ENCODE measurements at regions not wholly inside any gene's neighbourhood (a gene's known extent, or its start where the extent isn't known, plus 50 kb on each side); places are given as distances from the start of the nearest gene placed in this dataset.

DNA sequence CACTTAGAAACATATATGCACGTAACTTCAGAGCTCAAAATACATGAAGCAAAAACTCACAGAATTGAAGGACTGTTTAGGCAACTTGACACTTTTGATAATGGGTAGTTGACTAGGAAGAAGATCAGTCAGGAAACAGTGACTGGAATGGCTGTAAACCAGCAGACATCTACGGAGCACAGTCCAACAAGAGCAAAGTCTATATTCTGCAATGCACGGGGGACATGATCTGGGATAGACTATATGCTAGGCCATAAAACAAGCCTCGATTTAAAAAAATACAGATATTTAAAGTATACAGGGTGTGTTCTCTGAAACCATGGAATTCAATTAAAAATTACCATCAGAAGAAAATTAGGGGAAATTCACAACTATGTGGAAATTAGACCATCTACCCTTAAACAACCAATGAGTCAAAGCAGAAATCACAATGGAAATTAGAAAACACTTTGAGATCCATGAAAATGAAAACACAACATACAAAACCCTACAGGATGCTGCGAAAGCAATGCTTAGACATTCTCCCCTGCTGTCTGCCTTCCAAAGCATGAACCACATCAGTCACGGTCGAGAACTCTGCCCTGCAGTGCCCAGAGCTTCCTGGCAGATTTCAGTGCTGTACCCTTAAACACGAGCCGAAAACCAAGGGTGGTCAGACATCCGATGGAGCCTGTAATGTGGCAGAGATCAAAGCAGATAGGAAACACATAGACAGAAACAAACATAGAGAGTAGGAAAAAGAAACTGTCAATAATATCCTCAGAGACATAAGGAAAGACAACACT lies 651.9 kb upstream of the HS6ST1 start:
- DNase-seq, result no peak

DNA sequence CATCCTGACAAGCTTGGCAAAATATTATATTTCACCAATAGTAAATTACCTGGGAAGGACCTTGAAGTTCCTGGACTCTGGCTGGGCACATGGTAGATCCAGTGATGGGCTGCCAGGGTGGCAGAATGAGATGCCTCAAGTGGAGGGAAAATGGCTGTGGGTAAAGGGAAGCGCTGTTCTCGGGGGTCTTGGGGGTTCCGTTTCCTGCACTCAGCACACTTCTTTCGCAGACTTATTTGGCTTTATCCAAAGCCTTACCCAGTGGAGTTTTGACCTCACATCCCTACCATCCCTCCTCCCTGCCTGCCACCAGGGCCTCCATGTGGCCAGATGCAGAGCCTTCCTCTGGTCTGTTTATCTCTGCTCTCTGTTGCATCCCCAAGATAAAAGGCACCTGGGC lies 654.9 kb upstream of the HS6ST1 start:
- no peak for DNase-seq

DNA sequence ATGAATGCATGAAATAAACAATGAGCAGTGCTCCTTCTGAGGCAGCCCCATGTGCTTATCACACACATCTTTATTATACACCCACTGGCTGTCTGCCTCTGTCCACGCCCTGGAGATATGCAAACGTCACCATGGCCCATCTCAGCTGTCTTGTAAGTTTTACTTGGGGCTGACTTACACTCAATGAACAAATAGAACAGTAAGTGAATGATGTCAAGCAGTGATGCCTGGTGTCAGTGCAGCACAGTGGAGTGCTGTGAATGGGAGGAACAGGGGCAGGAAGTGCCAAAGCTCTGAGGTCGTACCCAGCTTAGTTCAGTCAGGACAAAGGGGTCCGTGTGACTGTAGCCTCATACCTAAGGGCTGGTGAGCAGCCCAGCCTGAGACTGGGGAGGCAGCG lies 659.5 kb upstream of the HS6ST1 start:
- DNase-seq, result no peak

DNA sequence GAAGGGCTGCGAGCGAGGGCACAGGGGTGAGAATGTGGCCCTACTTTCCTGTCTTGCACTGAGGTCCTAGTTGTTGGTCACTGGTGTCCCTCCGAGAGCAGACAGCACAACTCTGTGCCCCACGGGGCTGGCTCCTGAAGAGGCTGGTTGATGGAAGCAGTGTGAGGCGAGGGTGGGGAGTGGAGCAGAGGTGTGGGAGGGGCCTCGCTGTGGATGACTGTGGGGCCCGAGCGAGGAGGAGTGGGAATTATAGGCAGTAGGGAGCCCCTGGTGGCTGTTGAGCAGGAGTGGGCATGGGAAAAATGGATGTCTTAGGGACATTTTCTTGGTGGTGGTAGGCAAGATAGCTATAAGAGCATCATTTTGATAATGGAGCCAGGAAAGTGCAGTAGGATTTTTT lies 660.5 kb upstream of the HS6ST1 start:
- no peak for DNase-seq

DNA sequence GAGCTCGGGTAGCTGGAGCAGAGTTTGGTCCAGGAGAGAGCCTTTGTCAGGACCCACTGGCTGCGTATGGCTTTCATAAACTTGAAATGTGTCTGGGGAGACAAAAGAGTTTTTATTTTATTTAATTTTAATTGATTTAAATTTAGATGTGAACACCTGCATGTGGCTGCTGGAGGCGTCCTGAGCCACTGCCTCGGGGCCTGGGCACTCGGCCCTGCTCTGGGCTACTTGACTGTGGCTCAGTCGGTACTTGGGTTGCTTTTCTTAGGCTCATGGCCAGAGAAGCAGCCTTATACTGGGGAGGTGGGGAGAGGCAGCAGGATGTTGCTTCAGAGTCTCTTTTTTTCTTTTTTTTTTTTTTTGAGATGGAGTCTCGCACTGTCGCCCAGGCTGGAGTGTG lies 661.8 kb upstream of the HS6ST1 start:
- DNase-seq, result no peak

DNA sequence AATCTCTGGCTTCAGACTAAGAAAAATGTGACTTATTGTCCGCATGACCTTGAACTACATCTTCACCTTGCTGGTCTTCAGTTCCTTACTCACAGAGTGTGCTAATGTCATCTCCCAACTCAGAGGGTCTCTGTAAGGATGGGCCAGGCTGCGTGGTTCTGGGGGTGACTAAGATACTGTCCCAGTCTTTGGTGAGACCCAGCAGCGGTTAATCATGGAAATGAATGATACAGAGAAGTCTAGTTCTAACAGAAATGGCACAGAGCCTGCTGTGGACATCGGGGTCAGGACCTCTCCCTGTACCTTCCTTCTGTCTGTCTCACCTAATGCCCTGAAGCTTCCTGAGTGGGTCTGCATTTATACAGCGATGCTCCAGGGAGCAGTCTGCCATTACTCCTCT lies 662.7 kb upstream of the HS6ST1 start:
- DNase-seq, result no peak

DNA sequence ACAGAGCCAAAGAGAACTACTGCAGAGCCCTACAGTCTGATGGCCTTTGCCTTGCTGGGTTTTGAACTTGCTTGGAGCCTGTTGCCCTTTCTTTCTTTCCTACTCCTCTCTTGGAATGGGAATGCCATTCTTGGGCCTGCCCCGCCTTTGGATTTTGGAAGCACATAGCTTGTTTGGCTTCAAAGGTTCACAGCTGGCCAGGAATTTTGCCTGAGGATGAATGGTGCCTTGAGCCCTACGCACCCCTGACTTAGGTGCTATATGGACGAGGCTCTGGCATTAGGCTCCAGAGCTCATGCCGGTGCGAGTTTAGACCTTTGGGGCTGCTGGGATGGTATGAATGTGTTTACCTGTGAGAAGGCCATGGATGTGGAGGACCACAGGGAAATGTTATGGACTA lies 663.3 kb upstream of the HS6ST1 start:
- no peak for DNase-seq

DNA sequence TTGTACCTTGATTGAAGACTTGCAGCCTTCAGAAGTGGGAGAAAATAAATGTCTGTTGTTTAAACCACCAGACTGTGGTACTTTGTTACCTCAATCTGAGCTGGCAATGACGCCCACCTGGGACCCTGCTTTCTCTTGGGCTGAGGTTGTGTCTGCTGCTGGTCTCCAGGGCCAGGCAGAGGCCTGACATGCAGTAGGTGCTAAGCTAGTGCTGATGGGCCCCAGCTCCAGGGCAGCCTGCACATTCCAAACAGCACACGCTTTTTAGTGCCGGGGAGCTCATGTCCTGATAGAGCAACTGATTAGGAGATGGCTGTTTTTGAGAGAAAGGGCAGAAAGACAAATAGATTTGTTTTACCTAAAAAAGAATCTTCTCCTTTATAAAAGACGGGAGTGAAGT lies 664.0 kb upstream of the HS6ST1 start:
- DNase-seq, result no peak

DNA sequence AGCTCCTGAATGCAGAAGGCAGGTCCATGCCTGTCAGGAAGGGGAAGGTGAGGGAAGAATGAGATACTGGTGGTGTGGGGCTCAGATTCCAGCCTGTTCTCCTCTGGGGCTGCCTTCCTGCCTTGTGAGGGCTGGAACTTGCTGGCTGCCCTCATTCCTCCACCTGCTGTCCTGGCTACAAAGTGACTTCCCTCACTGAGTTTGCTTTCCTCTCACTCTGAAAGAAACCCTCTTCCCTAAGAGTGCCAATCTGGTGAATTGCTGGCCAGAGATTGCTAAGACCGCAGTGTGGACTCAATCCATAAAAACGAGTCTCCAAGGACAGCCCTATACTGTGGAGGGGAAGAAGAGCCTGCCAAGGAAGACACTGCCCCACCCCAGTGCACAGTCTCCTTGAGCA lies 664.4 kb upstream of the HS6ST1 start:
- no peak for DNase-seq

DNA sequence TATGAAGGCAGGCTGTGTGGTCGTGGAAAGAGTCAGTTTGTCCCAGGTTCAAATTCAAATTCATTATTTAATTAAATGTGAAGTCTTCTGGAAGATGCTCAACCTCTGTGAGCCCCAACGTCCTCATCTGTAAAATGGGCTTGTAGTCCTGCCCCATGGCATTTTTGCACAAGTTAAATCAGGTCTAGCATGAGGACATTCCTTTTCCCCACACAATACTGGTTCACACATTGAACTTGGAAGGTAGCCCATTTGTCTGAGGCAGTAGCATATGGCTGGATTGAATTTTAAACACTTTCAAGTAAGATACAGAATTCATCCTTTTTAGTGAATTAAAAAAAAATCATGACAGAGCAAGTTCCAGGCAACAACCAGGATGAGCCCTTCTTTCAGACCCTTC lies 665.4 kb upstream of the HS6ST1 start:
- no peak for DNase-seq

DNA sequence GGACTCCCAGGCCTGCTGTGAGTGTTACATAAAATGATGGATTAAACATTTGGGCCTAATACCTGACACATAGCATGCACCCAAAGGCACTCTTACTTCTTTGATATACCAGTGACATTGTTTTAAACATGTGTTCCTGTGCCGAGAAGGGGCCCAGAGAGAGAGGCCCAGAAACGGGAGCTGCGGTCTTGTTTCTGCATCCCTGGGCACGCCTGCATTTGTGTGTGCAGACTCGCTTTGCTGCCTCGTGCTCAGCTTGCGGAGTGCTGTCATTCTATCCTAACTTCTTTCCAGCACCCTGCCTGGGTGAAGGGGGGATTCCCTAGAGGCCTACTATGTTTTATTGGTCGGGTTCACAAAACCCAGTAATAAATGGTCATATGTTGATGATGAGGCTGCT lies 666.2 kb upstream of the HS6ST1 start:
- no peak for DNase-seq

DNA sequence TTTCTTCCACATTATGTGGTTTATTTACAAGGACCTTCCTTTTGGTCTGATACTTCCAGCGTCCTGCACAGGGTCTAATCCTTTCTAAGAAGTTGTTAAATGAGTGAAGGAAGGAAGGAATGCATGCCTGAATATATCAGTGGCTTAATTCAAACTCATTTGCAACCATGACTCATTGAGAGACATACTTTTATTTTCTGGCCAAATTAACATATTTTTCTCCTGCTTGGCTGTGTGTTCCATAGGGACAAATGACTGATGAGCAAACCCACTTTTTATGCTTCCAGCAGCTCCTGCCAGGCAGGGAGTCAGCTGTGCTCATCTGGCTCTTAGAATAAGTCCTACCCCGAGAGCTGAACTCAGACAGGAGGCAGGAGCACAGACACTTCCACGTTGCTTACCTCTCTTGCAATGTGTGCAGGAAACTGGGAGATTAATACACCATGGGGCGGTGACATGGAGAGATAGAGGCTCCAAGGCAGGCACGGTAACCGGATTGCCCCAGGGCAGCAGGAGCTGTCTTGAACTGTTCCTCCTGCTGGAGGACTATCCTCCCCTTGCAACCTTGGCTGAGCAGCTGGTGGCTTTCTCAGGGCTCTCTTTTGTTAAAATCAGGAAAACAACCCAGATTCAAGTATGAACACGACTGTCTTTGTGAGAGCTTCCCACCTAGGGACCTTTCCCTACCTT lies 667.5 kb upstream of the HS6ST1 start:
- DNase-seq, result peak; percentile 36

DNA sequence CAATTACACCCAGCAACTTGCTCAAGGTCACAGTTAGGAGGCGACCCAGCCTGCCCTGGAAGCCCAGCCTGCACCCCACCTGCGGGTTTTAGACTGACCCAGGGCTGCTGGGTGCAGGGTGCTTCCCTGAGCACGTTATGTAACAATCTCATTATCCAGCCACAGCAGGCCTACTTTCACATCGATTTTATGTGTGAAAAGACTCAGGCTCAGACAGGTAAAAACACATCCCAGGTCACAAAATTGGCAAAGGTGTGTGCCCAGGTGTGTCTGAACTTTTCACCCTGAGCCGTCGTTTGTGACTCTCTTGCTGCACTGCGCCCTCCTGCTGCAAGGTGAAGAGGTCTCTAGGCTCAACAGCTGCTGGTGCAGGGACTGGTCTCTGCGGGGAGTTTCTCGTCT lies 668.2 kb upstream of the HS6ST1 start:
- peak; percentile 54 for DNase-seq

DNA sequence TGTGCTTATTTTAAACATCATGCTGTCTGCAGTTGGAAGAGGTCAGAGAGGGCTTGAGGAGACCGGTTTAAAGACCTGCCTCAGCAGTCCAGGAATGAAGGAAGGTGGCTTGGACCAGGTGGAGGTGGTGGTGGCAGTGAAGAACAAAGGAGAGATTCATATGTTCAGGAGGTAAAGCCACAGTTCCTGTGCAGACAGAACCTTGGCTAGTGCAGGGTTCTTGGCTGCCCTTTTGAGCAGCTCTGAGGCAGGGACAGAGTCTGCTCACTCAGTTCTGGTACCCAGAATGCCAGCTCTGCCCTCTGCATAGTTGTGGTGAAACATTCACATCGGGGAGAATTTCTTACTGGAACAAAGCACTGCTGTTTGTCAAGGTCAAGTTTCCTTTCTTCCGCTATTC lies 669.7 kb upstream of the HS6ST1 start:
- no peak for DNase-seq

DNA sequence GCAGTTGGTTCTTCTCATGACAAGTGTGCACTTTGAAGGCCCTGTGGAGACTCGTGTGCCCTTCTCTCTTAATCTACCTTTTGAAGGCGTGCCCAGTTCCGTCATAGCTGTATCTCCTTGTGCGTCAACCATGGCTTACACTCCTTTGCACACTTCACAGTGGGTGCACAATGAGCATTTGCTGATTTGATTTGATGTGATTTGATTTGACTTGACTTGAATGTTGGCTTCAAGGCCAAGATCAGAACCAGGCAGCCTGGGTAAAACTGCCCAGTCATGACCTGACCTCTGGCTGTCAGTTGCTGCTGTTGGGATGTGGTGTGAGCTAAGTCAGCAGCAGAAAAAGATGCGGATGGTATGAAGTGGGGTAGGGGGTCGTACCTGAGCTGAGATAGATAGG lies 670.3 kb upstream of the HS6ST1 start:
- no peak for DNase-seq

DNA sequence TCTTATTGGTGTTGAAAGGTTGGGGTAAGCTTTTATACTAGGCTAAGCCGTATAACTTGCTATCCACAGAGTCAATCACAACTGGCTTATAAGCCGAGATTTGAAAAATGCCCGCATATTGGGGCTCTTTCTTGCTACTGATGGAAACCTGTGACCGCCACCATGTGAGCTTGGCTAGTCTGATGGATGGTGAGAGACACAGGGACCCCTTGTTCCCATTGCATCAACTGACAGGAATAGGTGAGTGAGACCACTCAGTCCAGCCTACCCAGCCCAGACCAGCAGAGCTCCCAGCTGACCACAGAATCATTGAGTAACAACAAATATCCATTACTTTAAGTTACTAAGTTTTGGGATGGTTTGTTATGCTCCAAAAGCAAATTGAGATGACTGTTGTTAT lies 676.4 kb upstream of the HS6ST1 start:
- DNase-seq, result no peak

DNA sequence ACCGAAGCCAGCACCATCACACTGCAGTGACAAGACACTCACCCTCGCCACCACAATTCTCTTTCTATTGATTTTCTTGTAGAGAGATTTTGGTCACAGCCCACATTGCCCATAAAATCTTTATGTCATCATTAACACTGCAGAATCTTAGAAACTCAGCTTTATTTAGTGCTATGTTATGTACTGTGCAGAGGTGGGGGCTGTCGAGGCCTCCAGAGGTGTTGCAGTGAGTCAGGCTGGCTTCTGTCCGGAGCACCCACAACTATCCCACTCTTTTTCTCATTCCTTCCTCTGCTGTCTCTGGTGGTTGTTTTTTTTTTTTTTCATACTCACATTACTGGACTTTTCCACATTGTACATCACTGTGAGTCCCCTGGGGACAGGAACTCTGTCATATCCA lies 677.4 kb upstream of the HS6ST1 start:
- no peak for DNase-seq

DNA sequence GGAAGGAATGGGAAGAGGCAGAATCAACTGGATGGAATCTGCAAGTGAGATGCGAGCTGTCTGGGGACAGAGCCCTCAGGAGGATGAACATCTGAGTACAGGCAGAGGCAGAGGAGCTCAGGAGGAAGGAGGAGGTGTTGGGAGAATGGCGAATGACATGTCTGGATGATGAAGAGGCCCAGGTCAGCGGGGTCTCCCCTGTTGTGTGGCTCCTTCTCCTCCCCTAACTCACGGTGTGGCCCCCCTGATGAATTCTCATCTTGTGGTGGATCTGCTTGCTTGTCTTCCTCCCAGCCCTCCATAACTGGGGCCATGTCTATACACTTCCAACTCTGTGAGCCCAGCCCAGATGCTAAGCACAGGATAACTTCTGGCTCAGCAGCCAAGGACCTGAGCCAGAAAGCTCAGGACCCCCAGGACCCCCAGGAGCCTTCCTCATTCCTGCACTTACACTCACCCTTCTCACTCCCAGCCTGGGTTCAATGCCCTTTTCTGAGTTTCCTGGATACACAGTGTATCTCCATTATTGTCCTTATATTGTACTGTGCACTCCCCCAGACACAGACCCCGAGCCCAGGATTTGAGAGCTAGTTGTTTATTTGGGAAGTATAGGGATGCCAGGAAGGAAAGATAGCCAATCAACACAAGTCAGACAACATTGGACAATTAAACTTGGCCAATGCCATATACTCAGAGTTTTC lies 678.6 kb upstream of the HS6ST1 start:
- no peak for DNase-seq

DNA sequence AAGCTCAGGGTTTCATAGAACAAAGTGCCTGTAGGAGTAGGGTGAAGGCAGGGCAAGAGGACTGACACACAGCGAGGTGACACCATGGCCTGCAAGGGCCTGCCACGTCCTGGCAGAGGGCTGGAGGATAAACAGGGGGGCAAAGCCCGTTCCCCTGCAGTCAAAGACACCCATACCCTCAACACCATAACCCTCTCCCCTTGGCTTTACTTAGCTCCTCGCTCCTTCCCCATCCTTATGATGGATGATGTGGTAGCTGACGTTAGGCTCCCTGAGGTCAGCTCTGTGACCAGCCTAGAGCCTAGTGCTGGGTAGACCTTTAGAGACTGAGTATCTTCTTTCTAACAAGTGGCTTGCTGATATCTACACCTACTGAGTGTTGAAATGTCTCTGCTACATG lies 683.3 kb upstream of the HS6ST1 start:
- DNase-seq, result no peak

DNA sequence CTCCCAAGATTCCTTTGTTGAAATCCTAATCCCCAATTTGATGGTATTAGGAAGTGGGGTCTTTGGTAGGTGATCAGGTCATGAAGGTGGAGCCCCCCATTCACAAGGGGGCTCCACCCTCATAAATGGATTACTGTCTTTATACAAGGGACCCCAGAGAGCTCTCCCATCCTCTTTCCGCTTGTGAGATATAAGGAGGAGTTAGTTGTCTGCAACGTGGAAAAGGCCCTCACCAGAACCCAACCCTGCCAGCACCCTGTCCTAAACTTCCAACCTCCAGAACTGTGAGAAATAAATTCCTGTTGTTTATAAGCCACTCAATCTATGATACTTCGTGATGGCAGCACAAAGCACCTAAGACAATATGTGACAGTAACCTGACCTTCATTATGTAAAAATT lies 684.1 kb upstream of the HS6ST1 start:
- no peak for DNase-seq

DNA sequence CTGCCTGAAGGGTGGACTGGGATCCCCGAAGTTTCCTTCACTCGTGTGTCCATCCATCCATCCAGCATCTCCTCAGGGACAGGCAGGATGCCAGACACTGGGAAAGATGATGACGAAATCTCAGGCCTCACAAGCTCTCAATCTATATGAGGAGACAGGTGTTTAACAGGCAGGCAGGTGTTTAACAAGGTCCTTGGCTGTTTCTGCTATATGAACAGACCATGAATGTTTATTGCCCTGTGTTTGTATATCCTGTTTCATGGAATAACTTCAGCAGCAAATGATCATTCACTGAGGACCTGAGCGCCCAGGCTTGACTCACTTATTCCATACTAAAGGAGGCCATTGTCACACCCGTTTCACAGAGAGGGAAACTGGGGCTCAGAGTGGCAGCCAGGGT lies 685.8 kb upstream of the HS6ST1 start:
- peak; percentile 83 for DNase-seq

DNA sequence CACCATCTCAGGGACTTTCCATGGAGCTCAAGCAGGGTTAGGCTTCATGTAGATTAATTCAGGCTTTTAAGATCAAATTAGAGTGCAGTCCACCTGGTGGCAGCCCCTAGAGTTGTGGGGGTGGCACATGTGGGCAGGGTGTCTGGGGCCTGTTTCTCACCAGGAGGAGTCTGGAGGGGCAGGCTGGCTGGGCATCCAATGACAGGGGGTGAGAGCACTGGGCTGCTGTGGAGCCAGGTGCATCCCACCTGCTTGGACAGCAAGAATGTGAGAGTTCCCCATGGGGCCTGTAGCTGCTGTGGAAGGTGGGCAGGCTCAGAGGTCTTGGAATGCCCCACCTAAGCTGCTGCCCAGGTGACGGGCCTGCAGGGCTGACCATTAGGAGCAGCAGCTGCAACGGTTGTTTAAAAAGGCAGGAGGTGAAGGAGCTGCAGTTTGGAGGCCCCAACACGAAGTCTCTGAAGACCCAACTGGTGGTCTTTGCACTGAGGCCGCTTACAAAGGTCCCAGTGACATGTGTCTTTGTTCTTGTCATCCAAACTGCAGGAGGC lies 686.3 kb upstream of the HS6ST1 start:
- DNase-seq, result no peak

DNA sequence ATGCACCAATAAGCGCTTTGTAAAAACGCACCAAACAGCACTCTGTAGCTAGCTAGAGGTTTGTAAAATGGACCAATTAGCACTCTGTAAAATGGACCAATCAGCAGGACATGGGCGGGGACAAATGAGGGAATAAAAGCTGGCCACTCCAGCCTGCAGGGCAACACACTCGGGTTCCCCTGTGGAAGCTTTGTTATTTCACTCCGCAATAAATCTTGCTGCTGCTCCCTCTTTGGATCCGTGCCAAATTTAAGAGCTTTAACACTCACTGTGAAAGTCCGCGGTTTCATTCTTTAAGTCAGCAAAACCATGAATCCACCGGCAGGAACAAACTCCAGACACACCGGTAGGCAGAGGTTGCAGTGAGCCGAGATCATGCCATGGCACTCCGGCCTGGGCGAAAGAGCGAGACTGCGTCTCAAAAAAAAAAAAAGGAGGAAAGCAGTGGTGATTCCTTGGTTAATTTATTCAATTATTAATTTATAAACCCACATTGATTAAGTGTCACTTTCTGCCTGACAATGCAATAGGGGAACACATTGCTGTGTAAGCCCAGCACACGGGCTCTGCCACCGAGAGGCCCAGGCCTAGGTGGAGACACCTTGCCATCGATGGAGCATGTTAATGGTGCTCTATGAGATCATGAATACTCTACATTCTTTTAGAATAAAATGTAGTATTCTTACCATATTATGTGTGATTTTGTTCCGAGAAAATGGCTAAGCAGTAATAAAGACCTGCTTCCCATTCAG lies 687.6 kb upstream of the HS6ST1 start:
- peak; percentile 12 for DNase-seq

Measured in NCI-H2171 treated with DMSO at 0.1 percent for 48 hours (cell line).